GM12874 (cell line): ENCODE measurements at regions not wholly inside any gene's neighbourhood (a gene's known extent, or its start where the extent isn't known, plus 50 kb on each side); places are given as distances from the start of the nearest gene placed in this dataset.

Experiments
- CTCF ChIP-seq: IDR thresholded peaks from 2 replicates; pipeline ENCODE4 v1.5.1; 2011; ENCODE audit warnings: low read depth, mild to moderate bottlenecking, control low read depth, low read length, moderate library complexity; ENCODE audit not compliant: insufficient read depth

- TF ChIP-seq CTCF: no peak
These were observed 766.3 kb upstream of the RAG2 start for GRCh38 chr11:37364246-37364839.

- TF ChIP-seq CTCF: no peak
These were observed 755.2 kb upstream of the RAG2 start for GRCh38 chr11:37353192-37353591.

GRCh38 chr11:37352485-37352884 lies 754.4 kb upstream of the RAG2 start:
- no peak for TF ChIP-seq CTCF

- no peak for TF ChIP-seq CTCF
These were observed 745.3 kb upstream of the RAG2 start for GRCh38 chr11:37343290-37343689.

GRCh38 chr11:37336401-37336800 lies 738.4 kb upstream of the RAG2 start:
- no peak for TF ChIP-seq CTCF

GRCh38 chr11:37333345-37333744 lies 735.3 kb upstream of the RAG2 start:
- TF ChIP-seq CTCF: no peak

- TF ChIP-seq CTCF: no peak
These were observed 725.8 kb upstream of the RAG2 start for GRCh38 chr11:37323843-37324242.
